GM23338 (cell line): ENCODE measurements at regions not wholly inside any gene's neighbourhood (a gene's known extent, or its start where the extent isn't known, plus 50 kb on each side); places are given as distances from the start of the nearest gene placed in this dataset.

Experiments used
- CREB1 ChIP-seq: fragments of 250-450 bp; sonication (Bioruptor Pico); IDR thresholded peaks from 2 replicates; pipeline ENCODE4 v1.5.0; 2020; ENCODE audit warnings: low read depth, mild to moderate bottlenecking, moderate library complexity
- ETS1 ChIP-seq: IDR thresholded peaks from 2 replicates; pipeline ENCODE4 v1.6.1; 2016; ENCODE audit warnings: antibody characterized with exemption
- EZH2 ChIP-seq: fragments of 200-600 bp; sonication (generic); IDR thresholded peaks from one replicate; pipeline ENCODE4 v1.8.0; 2017; ENCODE audit warnings: antibody characterized with exemption, mild to moderate bottlenecking, low read depth; ENCODE audit not compliant: unreplicated experiment
- EZH2phosphoT487 ChIP-seq: fragments of 200-600 bp; sonication (generic); IDR thresholded peaks from one replicate; pipeline ENCODE4 v1.8.1; 2018; ENCODE audit warnings: antibody characterized with exemption; ENCODE audit not compliant: unreplicated experiment
- JUNB ChIP-seq: IDR thresholded peaks from one replicate; pipeline ENCODE4 v1.6.1; 2016; ENCODE audit warnings: antibody characterized with exemption; ENCODE audit not compliant: unreplicated experiment
- NANOG ChIP-seq: IDR thresholded peaks from 2 replicates; pipeline ENCODE4 v1.6.1; 2016; ENCODE audit warnings: antibody characterized with exemption, borderline replicate concordance
- POLR2AphosphoS5 ChIP-seq: IDR thresholded peaks from 2 replicates; pipeline ENCODE4 v1.6.1; 2016; ENCODE audit warnings: antibody characterized with exemption, low read depth
- REST ChIP-seq: IDR thresholded peaks from one replicate; pipeline ENCODE4 v1.6.1; 2018; ENCODE audit warnings: antibody characterized with exemption; ENCODE audit not compliant: unreplicated experiment
- STAT1 ChIP-seq: IDR thresholded peaks from one replicate; pipeline ENCODE4 v1.6.1; 2016; ENCODE audit warnings: antibody characterized with exemption; ENCODE audit not compliant: unreplicated experiment
- ZNF114 ChIP-seq: fragments of 250-450 bp; sonication (Bioruptor Pico); IDR thresholded peaks from 2 replicates; pipeline ENCODE4 v1.5.0; 2020; ENCODE audit warnings: mild to moderate bottlenecking, moderate library complexity
- ZNF331 ChIP-seq: fragments of 250-450 bp; sonication (Bioruptor Pico); IDR thresholded peaks from 2 replicates; pipeline ENCODE4 v1.5.0; 2020; ENCODE audit warnings: low read depth, mild to moderate bottlenecking, moderate library complexity
- TF ChIP-seq, protein P1 (sequence below), 2 experiments: fragments of 200-600 bp in 1 of 2; sonication (generic) in 1 of 2; conservative IDR thresholded peaks; 2 replicates each; pipeline versions ENCODE4 v1.5.1 to v1.6.1; 2016 to 2017; ENCODE audit warnings: antibody characterized with exemption in 2 of 2, low read depth in 2 of 2, mild to moderate bottlenecking in 2 of 2, moderate library complexity in 1 of 2
- TF ChIP-seq, protein P2 (sequence below): fragments of 250-450 bp; sonication (Bioruptor Pico); IDR thresholded peaks from 2 replicates; pipeline ENCODE4 v1.5.0; 2020; ENCODE audit warnings: mild to moderate bottlenecking, moderate library complexity

GRCh38 chr12:46904406-46905238 is 78.8 kb upstream of the SLC38A4 start:
- TF ChIP-seq REST, result no peak
- TF ChIP-seq EZH2phosphoT487, result no peak
- TF ChIP-seq, protein P1, sequence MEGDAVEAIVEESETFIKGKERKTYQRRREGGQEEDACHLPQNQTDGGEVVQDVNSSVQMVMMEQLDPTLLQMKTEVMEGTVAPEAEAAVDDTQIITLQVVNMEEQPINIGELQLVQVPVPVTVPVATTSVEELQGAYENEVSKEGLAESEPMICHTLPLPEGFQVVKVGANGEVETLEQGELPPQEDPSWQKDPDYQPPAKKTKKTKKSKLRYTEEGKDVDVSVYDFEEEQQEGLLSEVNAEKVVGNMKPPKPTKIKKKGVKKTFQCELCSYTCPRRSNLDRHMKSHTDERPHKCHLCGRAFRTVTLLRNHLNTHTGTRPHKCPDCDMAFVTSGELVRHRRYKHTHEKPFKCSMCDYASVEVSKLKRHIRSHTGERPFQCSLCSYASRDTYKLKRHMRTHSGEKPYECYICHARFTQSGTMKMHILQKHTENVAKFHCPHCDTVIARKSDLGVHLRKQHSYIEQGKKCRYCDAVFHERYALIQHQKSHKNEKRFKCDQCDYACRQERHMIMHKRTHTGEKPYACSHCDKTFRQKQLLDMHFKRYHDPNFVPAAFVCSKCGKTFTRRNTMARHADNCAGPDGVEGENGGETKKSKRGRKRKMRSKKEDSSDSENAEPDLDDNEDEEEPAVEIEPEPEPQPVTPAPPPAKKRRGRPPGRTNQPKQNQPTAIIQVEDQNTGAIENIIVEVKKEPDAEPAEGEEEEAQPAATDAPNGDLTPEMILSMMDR (conservative IDR thresholded peaks at IDR 0.05; ENCODE audit: low read depth in 2 of 2), result no peak
- TF ChIP-seq POLR2AphosphoS5, result no peak
- TF ChIP-seq EZH2, result no peak
- TF ChIP-seq ETS1, result no peak
- no peak for TF ChIP-seq ZNF114 (CRISPR knock-in tag)
- no peak for TF ChIP-seq JUNB
- TF ChIP-seq, protein P2, sequence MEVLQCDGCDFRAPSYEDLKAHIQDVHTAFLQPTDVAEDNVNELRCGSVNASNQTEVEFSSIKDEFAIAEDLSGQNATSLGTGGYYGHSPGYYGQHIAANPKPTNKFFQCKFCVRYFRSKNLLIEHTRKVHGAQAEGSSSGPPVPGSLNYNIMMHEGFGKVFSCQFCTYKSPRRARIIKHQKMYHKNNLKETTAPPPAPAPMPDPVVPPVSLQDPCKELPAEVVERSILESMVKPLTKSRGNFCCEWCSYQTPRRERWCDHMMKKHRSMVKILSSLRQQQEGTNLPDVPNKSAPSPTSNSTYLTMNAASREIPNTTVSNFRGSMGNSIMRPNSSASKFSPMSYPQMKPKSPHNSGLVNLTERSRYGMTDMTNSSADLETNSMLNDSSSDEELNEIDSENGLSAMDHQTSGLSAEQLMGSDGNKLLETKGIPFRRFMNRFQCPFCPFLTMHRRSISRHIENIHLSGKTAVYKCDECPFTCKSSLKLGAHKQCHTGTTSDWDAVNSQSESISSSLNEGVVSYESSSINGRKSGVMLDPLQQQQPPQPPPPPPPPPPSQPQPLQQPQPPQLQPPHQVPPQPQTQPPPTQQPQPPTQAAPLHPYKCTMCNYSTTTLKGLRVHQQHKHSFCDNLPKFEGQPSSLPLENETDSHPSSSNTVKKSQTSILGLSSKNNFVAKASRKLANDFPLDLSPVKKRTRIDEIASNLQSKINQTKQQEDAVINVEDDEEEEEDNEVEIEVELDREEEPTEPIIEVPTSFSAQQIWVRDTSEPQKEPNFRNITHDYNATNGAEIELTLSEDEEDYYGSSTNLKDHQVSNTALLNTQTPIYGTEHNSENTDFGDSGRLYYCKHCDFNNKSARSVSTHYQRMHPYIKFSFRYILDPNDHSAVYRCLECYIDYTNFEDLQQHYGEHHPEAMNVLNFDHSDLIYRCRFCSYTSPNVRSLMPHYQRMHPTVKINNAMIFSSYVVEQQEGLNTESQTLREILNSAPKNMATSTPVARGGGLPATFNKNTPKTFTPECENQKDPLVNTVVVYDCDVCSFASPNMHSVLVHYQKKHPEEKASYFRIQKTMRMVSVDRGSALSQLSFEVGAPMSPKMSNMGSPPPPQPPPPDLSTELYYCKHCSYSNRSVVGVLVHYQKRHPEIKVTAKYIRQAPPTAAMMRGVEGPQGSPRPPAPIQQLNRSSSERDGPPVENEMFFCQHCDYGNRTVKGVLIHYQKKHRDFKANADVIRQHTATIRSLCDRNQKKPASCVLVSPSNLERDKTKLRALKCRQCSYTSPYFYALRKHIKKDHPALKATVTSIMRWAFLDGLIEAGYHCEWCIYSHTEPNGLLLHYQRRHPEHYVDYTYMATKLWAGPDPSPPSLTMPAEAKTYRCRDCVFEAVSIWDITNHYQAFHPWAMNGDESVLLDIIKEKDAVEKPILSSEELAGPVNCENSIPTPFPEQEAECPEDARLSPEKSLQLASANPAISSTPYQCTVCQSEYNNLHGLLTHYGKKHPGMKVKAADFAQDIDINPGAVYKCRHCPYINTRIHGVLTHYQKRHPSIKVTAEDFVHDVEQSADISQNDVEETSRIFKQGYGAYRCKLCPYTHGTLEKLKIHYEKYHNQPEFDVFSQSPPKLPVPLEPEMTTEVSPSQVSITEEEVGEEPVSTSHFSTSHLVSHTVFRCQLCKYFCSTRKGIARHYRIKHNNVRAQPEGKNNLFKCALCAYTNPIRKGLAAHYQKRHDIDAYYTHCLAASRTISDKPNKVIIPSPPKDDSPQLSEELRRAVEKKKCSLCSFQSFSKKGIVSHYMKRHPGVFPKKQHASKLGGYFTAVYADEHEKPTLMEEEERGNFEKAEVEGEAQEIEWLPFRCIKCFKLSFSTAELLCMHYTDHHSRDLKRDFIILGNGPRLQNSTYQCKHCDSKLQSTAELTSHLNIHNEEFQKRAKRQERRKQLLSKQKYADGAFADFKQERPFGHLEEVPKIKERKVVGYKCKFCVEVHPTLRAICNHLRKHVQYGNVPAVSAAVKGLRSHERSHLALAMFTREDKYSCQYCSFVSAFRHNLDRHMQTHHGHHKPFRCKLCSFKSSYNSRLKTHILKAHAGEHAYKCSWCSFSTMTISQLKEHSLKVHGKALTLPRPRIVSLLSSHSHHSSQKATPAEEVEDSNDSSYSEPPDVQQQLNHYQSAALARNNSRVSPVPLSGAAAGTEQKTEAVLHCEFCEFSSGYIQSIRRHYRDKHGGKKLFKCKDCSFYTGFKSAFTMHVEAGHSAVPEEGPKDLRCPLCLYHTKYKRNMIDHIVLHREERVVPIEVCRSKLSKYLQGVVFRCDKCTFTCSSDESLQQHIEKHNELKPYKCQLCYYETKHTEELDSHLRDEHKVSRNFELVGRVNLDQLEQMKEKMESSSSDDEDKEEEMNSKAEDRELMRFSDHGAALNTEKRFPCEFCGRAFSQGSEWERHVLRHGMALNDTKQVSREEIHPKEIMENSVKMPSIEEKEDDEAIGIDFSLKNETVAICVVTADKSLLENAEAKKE (CRISPR knock-in tag), result no peak
- TF ChIP-seq ZNF331 (CRISPR knock-in tag), result no peak
- TF ChIP-seq STAT1, result no peak
- no peak for TF ChIP-seq CREB1 (CRISPR knock-in tag)
- TF ChIP-seq NANOG, result no peak
